ENCODE measurements at regions not wholly inside any gene's neighbourhood (a gene's known extent, or its start where the extent isn't known, plus 50 kb on each side); places are given as distances from the start of the nearest gene placed in this dataset.
A peak's percentile ranks its signal among the peaks of the same experiment; 100 is the strongest.

- DNase-seq (ENCODE audit: low spot score in 2 of 2): no peak
- H3K36me3 ChIP-seq: no peaks in the 10 kb centered on the region
- H3K4me1 ChIP-seq: no peaks in the 10 kb centered on the region
- no peaks in the 10 kb centered on the region for H3K27me3 ChIP-seq
- no peak overlapping the region for H3K27ac ChIP-seq
- no peak overlapping the region for H3K4me3 ChIP-seq
- no peak for TF ChIP-seq POLR2AphosphoS5 (IDR thresholded peaks at IDR 0.05)
- TF ChIP-seq CTCF (IDR thresholded peaks at IDR 0.05): no peak
- no peak for TF ChIP-seq POLR2A (IDR thresholded peaks at IDR 0.05)
- H3K9me3 ChIP-seq: no peaks in the 10 kb centered on the region
- intact Hi-C loops (cut with DNase I; ENCODE audit: low total_unique reads): no loop called here
These were observed 1128.4 kb downstream of the BCL11B start for GRCh38 chr14:98143566-98143965.

- no peak for DNase-seq (ENCODE audit: low spot score in 2 of 2)
- Histone ChIP-seq H3K27ac (no peak overlapping the region), H3K9me3 (no peaks in the 10 kb centered on the region), H3K36me3 (no peaks in the 10 kb centered on the region), H3K4me1 (no peaks in the 10 kb centered on the region), H3K4me3 (no peak overlapping the region), H3K27me3 (no peaks in the 10 kb centered on the region)
- TF ChIP-seq POLR2AphosphoS5 (IDR thresholded peaks at IDR 0.05) (no peak), POLR2A (IDR thresholded peaks at IDR 0.05) (no peak), CTCF (IDR thresholded peaks at IDR 0.05) (no peak)
- intact Hi-C loops (cut with DNase I; ENCODE audit: low total_unique reads): no loop called here
These were observed 1127.0 kb downstream of the BCL11B start for GRCh38 chr14:98144964-98145363.

GRCh38 chr14:98146416-98146815 is 1125.6 kb downstream of the BCL11B start:
- Histone ChIP-seq H3K36me3 (no peaks in the 10 kb centered on the region), H3K4me3 (no peak overlapping the region), H3K27me3 (no peaks in the 10 kb centered on the region), H3K4me1 (no peaks in the 10 kb centered on the region), H3K27ac (no peak overlapping the region), H3K9me3 (no peaks in the 10 kb centered on the region)
- TF ChIP-seq POLR2A (IDR thresholded peaks at IDR 0.05) (no peak), POLR2AphosphoS5 (IDR thresholded peaks at IDR 0.05) (no peak)
- no peak for DNase-seq (ENCODE audit: low spot score in 2 of 2)
- intact Hi-C loops (cut with DNase I; ENCODE audit: low total_unique reads): no loop called here

- TF ChIP-seq POLR2AphosphoS5 (IDR thresholded peaks at IDR 0.05): no peak
- no peak for TF ChIP-seq POLR2A (IDR thresholded peaks at IDR 0.05)
- no peak for TF ChIP-seq CTCF (IDR thresholded peaks at IDR 0.05)
- Histone ChIP-seq H3K9me3 (no peaks in the 10 kb centered on the region), H3K4me3 (no peak overlapping the region), H3K36me3 (no peaks in the 10 kb centered on the region), H3K27ac (no peak overlapping the region), H3K27me3 (no peaks in the 10 kb centered on the region), H3K4me1 (no peaks in the 10 kb centered on the region)
- DNase-seq (ENCODE audit: low spot score in 2 of 2): no peak
- intact Hi-C loops (cut with DNase I; ENCODE audit: low total_unique reads): no loop called here
These were observed 1117.7 kb downstream of the BCL11B start for GRCh38 chr14:98154254-98154653.

GRCh38 chr14:98156411-98156810 is 1115.6 kb downstream of the BCL11B start:
- no peaks in the 10 kb centered on the region for H3K36me3 ChIP-seq
- H3K9me3 ChIP-seq: no peaks in the 10 kb centered on the region
- TF ChIP-seq POLR2A (IDR thresholded peaks at IDR 0.05): no peak
- no peak for DNase-seq (ENCODE audit: low spot score in 2 of 2)
- no peak overlapping the region for H3K27ac ChIP-seq
- H3K27me3 ChIP-seq: no peaks in the 10 kb centered on the region
- no peak overlapping the region for H3K4me3 ChIP-seq
- intact Hi-C loops (cut with DNase I; ENCODE audit: low total_unique reads): no loop called here
- H3K4me1 ChIP-seq: no peaks in the 10 kb centered on the region

- intact Hi-C loops (cut with DNase I; ENCODE audit: low total_unique reads): no loop called here
- no peak for DNase-seq (ENCODE audit: low spot score in 2 of 2)
- TF ChIP-seq POLR2A (IDR thresholded peaks at IDR 0.05) (no peak), CTCF (IDR thresholded peaks at IDR 0.05) (no peak)
- no peaks in the 10 kb centered on the region for H3K9me3 ChIP-seq
- no peak overlapping the region for H3K4me3 ChIP-seq
- H3K27me3 ChIP-seq: no peaks in the 10 kb centered on the region
- peak overlapping the region; percentile 11 to 12 for H3K27ac ChIP-seq
- H3K36me3 ChIP-seq: no peaks in the 10 kb centered on the region
- H3K4me1 ChIP-seq: no peaks in the 10 kb centered on the region
These were observed 1111.1 kb downstream of the BCL11B start for GRCh38 chr14:98160901-98161300.

All from breast epithelium (tissue), 4 donors.